HG03354 (cell line): ENCODE measurements at regions not wholly inside any gene's neighbourhood (a gene's known extent, or its start where the extent isn't known, plus 50 kb on each side); places are given as distances from the start of the nearest gene placed in this dataset.
"Not testable (repeated sequence)": the region's sequence is repeated elsewhere in the genome, so short reads cannot be mapped to it uniquely, and the experiment has no call there.

Experiments used
- ATAC-seq: cut with Tn5 transposase; IDR thresholded peaks from one replicate; pipeline ENCODE4 v1.9.1; 2021; ENCODE audit warnings: mild to moderate bottlenecking; ENCODE audit not compliant: unreplicated experiment, poor library complexity, severe bottlenecking

GRCh38 chr16:26987597-26988010, 79.1 kb upstream of the C16orf82 start:
- ATAC-seq = no peak

DNA sequence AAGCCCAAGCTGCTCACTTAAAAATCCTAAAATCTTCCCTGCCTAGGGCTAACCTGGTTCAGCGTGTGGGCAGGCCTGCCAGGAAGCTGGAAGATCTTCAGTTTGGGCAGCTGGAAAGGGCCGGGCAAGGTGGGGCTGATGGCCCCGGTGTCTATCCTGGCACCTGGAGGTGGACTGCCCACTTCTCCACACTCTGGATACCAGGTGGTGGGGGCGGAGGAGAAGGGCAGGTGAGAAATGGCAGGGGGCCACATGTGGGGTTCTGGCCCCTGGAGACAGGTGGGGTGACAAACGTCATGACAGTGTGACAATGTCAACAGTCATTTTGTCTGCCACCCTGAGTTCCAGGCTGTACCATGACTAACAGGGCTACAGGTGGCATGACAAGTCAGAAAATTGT, 78.5 kb upstream of the C16orf82 start:
- no peak for ATAC-seq

DNA sequence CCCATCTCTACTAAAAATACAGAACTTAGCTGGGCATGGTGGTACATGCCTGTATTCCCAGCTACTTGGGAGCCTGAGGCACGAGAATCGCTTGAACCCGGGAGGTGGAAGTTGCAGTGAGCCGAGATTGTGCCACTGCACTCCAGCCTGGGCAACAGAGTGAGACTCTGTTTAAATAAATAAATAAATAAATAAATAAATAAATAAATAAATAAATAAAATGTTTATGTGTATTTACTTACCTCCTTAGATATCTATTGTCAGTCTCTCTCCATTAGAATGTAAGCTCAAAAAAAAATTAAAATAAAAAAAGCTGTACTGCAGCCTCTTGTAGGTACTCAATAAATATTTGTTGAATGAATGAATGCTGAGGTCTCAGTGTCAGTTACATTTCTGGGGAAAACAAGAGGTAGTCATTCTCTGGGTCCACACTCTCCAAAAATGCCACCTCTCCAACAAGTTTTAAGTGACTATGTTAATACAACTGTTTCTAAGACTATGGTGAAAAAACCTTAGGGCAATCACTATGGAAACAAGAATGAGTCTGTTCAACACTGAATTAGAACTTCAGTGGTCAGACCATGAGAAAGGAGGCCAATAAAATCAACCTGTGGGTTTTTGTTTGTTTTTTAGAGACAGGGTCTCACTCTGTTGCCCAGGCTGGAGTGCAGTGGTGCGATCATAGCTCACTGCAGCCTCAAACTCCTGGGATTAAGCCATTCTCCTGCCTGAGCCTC, 76.2 kb upstream of the C16orf82 start:
- ATAC-seq = not testable (repeated sequence)

DNA sequence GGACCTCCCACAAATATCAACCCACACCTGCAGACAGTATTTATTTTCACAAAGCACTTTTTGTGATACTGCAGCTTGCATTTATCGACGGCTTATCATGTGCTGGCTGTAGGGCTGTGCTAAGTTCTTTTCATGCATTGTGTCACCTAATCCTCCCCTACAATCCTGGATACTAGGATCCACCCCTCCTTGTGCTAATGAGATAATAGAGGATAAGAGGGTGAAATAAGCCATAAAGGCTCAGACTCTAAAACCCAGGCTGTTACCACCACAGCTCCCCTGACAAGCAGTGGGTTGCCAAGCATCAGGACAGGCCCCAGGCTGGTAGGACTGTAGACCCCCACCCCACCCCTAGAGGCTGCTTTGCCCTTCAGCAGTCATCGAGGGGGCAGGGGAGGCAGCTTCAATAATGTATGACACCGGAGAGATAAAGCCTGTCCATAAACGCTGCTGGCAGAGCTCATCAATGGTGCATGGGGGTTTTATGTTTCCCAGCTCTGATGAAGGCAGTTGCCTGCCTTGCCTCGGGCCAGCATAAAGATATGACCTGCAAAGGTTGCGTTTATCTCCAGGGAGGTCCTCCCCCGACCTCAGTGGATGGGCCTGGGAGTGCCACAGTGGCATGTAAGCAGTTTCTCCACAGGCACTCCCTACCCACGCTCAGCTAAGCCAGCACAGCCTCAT, 73.9 kb upstream of the C16orf82 start:
- ATAC-seq = no peak

DNA sequence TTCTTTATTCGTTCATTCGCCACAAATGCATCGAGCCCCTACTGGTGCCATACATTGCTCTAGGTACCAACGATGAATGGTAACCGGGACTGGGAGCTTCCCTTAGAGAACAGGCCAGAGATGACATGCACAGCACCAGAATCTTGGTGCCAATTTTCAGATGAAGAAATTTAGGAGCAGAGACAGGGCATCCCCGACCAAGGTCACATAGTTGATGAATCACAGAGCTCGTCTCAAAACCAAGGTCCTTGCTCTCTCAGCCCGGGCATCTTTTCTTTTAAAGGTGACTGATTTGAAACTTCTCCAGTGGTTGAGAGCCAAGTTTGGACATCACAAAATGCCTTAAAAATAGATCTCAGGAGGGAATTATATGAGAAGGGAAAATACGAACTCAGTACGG, 73.2 kb upstream of the C16orf82 start:
- no peak for ATAC-seq

DNA sequence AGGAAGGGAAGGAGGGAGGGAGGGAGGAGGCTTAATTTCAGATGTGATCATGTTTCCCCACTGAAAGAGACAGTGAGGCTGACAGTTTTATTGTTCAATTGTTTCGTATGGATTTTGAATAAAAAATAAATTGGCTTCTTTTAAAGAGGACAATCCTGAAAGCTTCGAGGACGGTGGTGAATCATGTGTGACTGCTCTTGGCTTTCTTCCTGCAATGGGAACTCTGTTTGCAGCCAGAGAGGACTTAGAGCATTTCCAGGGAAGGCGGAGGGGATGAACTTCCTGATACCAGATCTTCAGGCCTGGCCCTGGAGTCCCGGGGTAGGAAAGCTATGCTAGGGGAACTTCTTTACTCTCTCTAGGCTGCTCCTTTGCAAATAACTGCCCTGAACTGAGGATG, 72.8 kb upstream of the C16orf82 start:
- ATAC-seq = no peak

DNA sequence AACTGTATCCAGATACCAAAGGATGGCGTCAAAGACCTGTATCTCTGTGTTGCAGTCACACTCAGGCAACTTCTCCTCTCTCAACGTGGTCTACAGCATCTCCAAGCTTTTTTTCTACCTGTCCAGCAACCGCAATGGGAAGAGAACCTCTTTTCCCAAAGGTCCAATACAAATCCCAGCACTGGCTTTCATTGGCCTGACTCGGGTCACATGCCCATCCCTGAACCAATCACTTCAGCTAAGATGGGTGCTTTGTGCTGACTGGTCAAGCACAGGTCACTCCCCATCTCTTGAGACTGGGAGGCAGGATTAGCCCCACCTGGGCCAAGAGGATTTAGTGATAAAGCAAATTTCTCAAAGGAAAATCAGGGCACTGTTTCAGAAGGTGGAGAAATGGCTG, 71.2 kb upstream of the C16orf82 start:
- ATAC-seq = no peak

DNA sequence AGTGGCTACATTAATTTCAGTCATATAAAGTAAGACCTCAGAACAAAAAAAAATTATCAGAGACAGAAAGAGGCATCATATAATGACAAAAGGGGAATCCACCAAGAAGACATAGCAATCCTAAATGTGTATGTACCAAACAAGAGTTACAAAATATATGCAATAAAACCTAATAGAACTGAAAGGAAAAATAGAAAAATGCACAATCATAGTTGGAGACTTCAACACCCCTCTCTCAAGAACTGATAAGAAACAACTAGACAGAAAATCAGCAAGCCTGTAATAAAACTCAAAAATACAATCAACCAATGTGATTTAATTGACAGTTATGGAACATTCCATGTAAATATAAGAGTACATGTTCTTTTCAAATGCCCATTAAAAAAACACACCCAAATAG, 61.3 kb upstream of the C16orf82 start:
- no peak for ATAC-seq
